ENCODE measurements at regions not wholly inside any gene's neighbourhood (a gene's known extent, or its start where the extent isn't known, plus 50 kb on each side); places are given as distances from the start of the nearest gene placed in this dataset.

GRCh38 chr13:56687131-56687530, 453.6 kb upstream of the PRR20A start:
- TF ChIP-seq CTCF (IDR thresholded peaks at IDR 0.05) (no peak), POLR2A (IDR thresholded peaks at IDR 0.05) (no peak)
